BLaER1 (cell line): ENCODE measurements at regions not wholly inside any gene's neighbourhood (a gene's known extent, or its start where the extent isn't known, plus 50 kb on each side); places are given as distances from the start of the nearest gene placed in this dataset.

Experiments
- H3K27ac ChIP-seq: shearing (Covaris generic); formaldehyde crosslinking; 2 replicates; pipeline ENCODE4 v1.8.1; 2022
- H3K27me3 ChIP-seq: shearing (Covaris generic); formaldehyde crosslinking; 2 replicates; pipeline ENCODE4 v1.8.1; 2022
- H3K36me3 ChIP-seq: shearing (Covaris generic); formaldehyde crosslinking; 2 replicates; pipeline ENCODE4 v1.8.1; 2022
- H3K4me1 ChIP-seq: shearing (Covaris generic); formaldehyde crosslinking; 2 replicates; pipeline ENCODE4 v1.8.1; 2022
- H3K4me2 ChIP-seq: shearing (Covaris generic); formaldehyde crosslinking; 2 replicates; pipeline ENCODE4 v1.8.1; 2022
- H3K4me3 ChIP-seq: shearing (Covaris generic); formaldehyde crosslinking; 2 replicates; pipeline ENCODE4 v1.8.1; 2022
- H3K9ac ChIP-seq: shearing (Covaris generic); formaldehyde crosslinking; 2 replicates; pipeline ENCODE4 v1.8.1; 2022
- H3K9me3 ChIP-seq: shearing (Covaris generic); formaldehyde crosslinking; 2 replicates; pipeline ENCODE4 v1.8.1; 2022
- H4K20me1 ChIP-seq: shearing (Covaris generic); formaldehyde crosslinking; 2 replicates; pipeline ENCODE4 v1.8.1; 2022
- Cebpa-rat ChIP-seq: shearing (Covaris generic); IDR thresholded peaks from 2 replicates; pipeline ENCODE4 v1.8.1; 2022

GRCh38 chr18:26705757-26706156, 157.4 kb upstream of the KCTD1 start:
- H3K4me3 ChIP-seq = no peak overlapping the region
- TF ChIP-seq Cebpa-rat = no peak
- H3K27me3 ChIP-seq = no peaks in the 10 kb centered on the region
- no peak overlapping the region for H3K4me2 ChIP-seq
- no peak overlapping the region for H3K9ac ChIP-seq
- H3K36me3 ChIP-seq = no peaks in the 10 kb centered on the region
- no peaks in the 10 kb centered on the region for H4K20me1 ChIP-seq
- no peaks in the 10 kb centered on the region for H3K9me3 ChIP-seq
- H3K27ac ChIP-seq = no peak overlapping the region
- H3K4me1 ChIP-seq = peaks cover 51% of the 10 kb centered on the region

- no peak overlapping the region for H3K4me3 ChIP-seq
- H3K27me3 ChIP-seq = no peaks in the 10 kb centered on the region
- no peaks in the 10 kb centered on the region for H3K36me3 ChIP-seq
- H3K27ac ChIP-seq = no peak overlapping the region
- no peak for TF ChIP-seq Cebpa-rat
- H3K9ac ChIP-seq = no peak overlapping the region
- H3K4me2 ChIP-seq = no peak overlapping the region
- no peaks in the 10 kb centered on the region for H4K20me1 ChIP-seq
- H3K4me1 ChIP-seq = peaks cover 46% of the 10 kb centered on the region
- H3K9me3 ChIP-seq = no peaks in the 10 kb centered on the region
These were observed 155.0 kb upstream of the KCTD1 start for GRCh38 chr18:26703170-26703930.

GRCh38 chr18:26702086-26702485, 153.7 kb upstream of the KCTD1 start:
- Histone ChIP-seq H3K9ac (no peak overlapping the region), H3K36me3 (no peaks in the 10 kb centered on the region), H4K20me1 (no peaks in the 10 kb centered on the region), H3K4me1 (peaks cover 51% of the 10 kb centered on the region), H3K27ac (no peak overlapping the region), H3K4me3 (no peak overlapping the region), H3K9me3 (no peaks in the 10 kb centered on the region), H3K4me2 (no peak overlapping the region), H3K27me3 (no peaks in the 10 kb centered on the region)
- TF ChIP-seq Cebpa-rat = no peak

GRCh38 chr18:26700728-26701127, 152.4 kb upstream of the KCTD1 start:
- TF ChIP-seq Cebpa-rat = no peak
- Histone ChIP-seq H4K20me1 (no peaks in the 10 kb centered on the region), H3K36me3 (no peaks in the 10 kb centered on the region), H3K27me3 (no peaks in the 10 kb centered on the region), H3K9me3 (no peaks in the 10 kb centered on the region), H3K27ac (0 out of 2 replicates have a peak overlapping the region, but pooled peaks have one; percentile 3), H3K4me1 (peaks cover 62% of the 10 kb centered on the region), H3K4me2 (peak overlapping the region; percentile 57), H3K4me3 (no peak overlapping the region), H3K9ac (no peak overlapping the region)

- H3K36me3 ChIP-seq = no peaks in the 10 kb centered on the region
- H3K9ac ChIP-seq = no peak overlapping the region
- TF ChIP-seq Cebpa-rat = no peak
- 0 out of 2 replicates have a peak overlapping the region, but pooled peaks have one; percentile 3 for H3K27ac ChIP-seq
- H4K20me1 ChIP-seq = no peaks in the 10 kb centered on the region
- peak overlapping the region; percentile 57 for H3K4me2 ChIP-seq
- no peaks in the 10 kb centered on the region for H3K27me3 ChIP-seq
- no peak overlapping the region for H3K4me3 ChIP-seq
- peaks cover 58% of the 10 kb centered on the region for H3K4me1 ChIP-seq
- H3K9me3 ChIP-seq = no peaks in the 10 kb centered on the region
These were observed 151.8 kb upstream of the KCTD1 start for GRCh38 chr18:26700201-26700600.

- Histone ChIP-seq H3K9ac (no peak overlapping the region), H3K4me3 (no peak overlapping the region), H3K36me3 (no peaks in the 10 kb centered on the region), H3K27me3 (no peaks in the 10 kb centered on the region), H3K4me2 (peak overlapping the region; percentile 60), H4K20me1 (no peaks in the 10 kb centered on the region), H3K27ac (peak overlapping the region; percentile 28; the same call in 1 of the 2 replicates), H3K9me3 (peaks cover 9% of the 10 kb centered on the region), H3K4me1 (peaks cover 37% of the 10 kb centered on the region)
- no peak for TF ChIP-seq Cebpa-rat
These were observed 149.0 kb upstream of the KCTD1 start for GRCh38 chr18:26697186-26697884.

GRCh38 chr18:26696786-26697185, 148.4 kb upstream of the KCTD1 start:
- Histone ChIP-seq H3K9ac (no peak overlapping the region), H4K20me1 (no peaks in the 10 kb centered on the region), H3K36me3 (no peaks in the 10 kb centered on the region), H3K9me3 (peaks cover 13% of the 10 kb centered on the region), H3K4me1 (peaks cover 37% of the 10 kb centered on the region), H3K27me3 (no peaks in the 10 kb centered on the region), H3K4me3 (no peak overlapping the region), H3K27ac (peak overlapping the region; percentile 28; the same call in 1 of the 2 replicates), H3K4me2 (peak overlapping the region; percentile 60)
- TF ChIP-seq Cebpa-rat = no peak

- peaks cover 18% of the 10 kb centered on the region for H3K9me3 ChIP-seq
- no peak for TF ChIP-seq Cebpa-rat
- peak overlapping the region; percentile 60 for H3K4me2 ChIP-seq
- H4K20me1 ChIP-seq = no peaks in the 10 kb centered on the region
- H3K9ac ChIP-seq = no peak overlapping the region
- no peaks in the 10 kb centered on the region for H3K36me3 ChIP-seq
- H3K4me1 ChIP-seq = peaks cover 37% of the 10 kb centered on the region
- H3K27me3 ChIP-seq = no peaks in the 10 kb centered on the region
- H3K4me3 ChIP-seq = no peak overlapping the region
- peak overlapping the region; percentile 28; the same call in 1 of the 2 replicates for H3K27ac ChIP-seq
These were observed 148.0 kb upstream of the KCTD1 start for GRCh38 chr18:26696308-26696707.

GRCh38 chr18:26689226-26689879, 141.0 kb upstream of the KCTD1 start:
- Histone ChIP-seq H4K20me1 (no peaks in the 10 kb centered on the region), H3K36me3 (no peaks in the 10 kb centered on the region), H3K27me3 (no peaks in the 10 kb centered on the region), H3K4me1 (peaks cover 4% of the 10 kb centered on the region; the same call in 1 of the 2 replicates), H3K4me2 (no peak overlapping the region), H3K9me3 (peaks cover 18% of the 10 kb centered on the region), H3K9ac (no peak overlapping the region), H3K27ac (no peak overlapping the region), H3K4me3 (no peak overlapping the region)
- TF ChIP-seq Cebpa-rat = no peak

GRCh38 chr18:26686532-26686931, 138.2 kb upstream of the KCTD1 start:
- TF ChIP-seq Cebpa-rat = no peak
- Histone ChIP-seq H3K4me2 (no peak overlapping the region), H4K20me1 (no peaks in the 10 kb centered on the region), H3K27me3 (no peaks in the 10 kb centered on the region), H3K36me3 (no peaks in the 10 kb centered on the region), H3K9me3 (peaks cover 6% of the 10 kb centered on the region), H3K27ac (no peak overlapping the region), H3K4me3 (no peak overlapping the region), H3K9ac (no peak overlapping the region), H3K4me1 (peaks cover 4% of the 10 kb centered on the region; the same call in 1 of the 2 replicates)
